OCI-LY7 (cell line): ENCODE measurements at regions not wholly inside any gene's neighbourhood (a gene's known extent, or its start where the extent isn't known, plus 50 kb on each side); places are given as distances from the start of the nearest gene placed in this dataset.

Experiments used
- BruUV-seq: library from RNA; stranded (reverse); fragments of 400-500 nt; replicated peaks from 2 replicates; lab custom pipeline; 2021; lab: Mats Ljungman, UMichigan
- CTCF ChIA-PET: fragments of 300-600 bp; sonication (Branson Sonifier 250); formaldehyde crosslinking; loops from one replicate; lab custom pipeline; 2022; ENCODE audit warnings: antibody characterized with exemption; ENCODE audit not compliant: unreplicated experiment; lab: Charles Lee
- POLR2A ChIA-PET: fragments of 300-600 bp; sonication (Branson Sonifier 250); formaldehyde crosslinking; loops from one replicate; lab custom pipeline; 2022; ENCODE audit warnings: antibody characterized with exemption; lab: Charles Lee
- DNase-seq: peaks from one replicate; pipeline ENCODE4 v3.0.0-alpha.2; 2015; ENCODE audit warnings: low spot score
- H2AFZ ChIP-seq: fragments of 200-600 bp; sonication (generic), shearing (Covaris generic); 2 replicates; pipeline ENCODE4 v1.6.1; 2014; ENCODE audit warnings: mild to moderate bottlenecking, antibody characterized with exemption, low read length, moderate library complexity
- H3K27ac ChIP-seq: fragments of 200-600 bp; sonication (generic); 2 replicates; pipeline ENCODE4 v1.5.1; 2014; ENCODE audit warnings: mixed run types, low read depth, mild to moderate bottlenecking, moderate library complexity, low read length, inconsistent platforms; ENCODE audit not compliant: poor library complexity, severe bottlenecking
- H3K36me3 ChIP-seq: fragments of 200-600 bp; sonication (generic); 2 replicates; pipeline ENCODE4 v1.6.1; 2014; ENCODE audit warnings: mild to moderate bottlenecking, antibody characterized with exemption, low read length, moderate library complexity, mixed read lengths; ENCODE audit not compliant: insufficient read depth
- H3K4me1 ChIP-seq: fragments of 200-600 bp; sonication (generic); 2 replicates; pipeline ENCODE4 v1.5.1; 2014; ENCODE audit warnings: mild to moderate bottlenecking, low read length; ENCODE audit not compliant: insufficient read depth, poor library complexity, severe bottlenecking
- H3K4me2 ChIP-seq: fragments of 200-600 bp; sonication (generic); 2 replicates; pipeline ENCODE4 v1.6.1; 2014; ENCODE audit warnings: mild to moderate bottlenecking, low read length
- H3K4me3 ChIP-seq: fragments of 200-600 bp; sonication (generic); 2 replicates; pipeline ENCODE4 v1.5.1; 2014; ENCODE audit warnings: mild to moderate bottlenecking, low read depth, low read length; ENCODE audit not compliant: poor library complexity, severe bottlenecking
- H3K79me2 ChIP-seq: fragments of 200-600 bp; sonication (generic); 2 replicates; pipeline ENCODE4 v1.6.1; 2016; ENCODE audit warnings: low read depth, mild to moderate bottlenecking, low read length, moderate library complexity, mixed read lengths; ENCODE audit not compliant: insufficient read depth
- H3K9me2 ChIP-seq: fragments of 200-600 bp; sonication (generic); 2 replicates; pipeline ENCODE4 v1.6.1; 2016; ENCODE audit warnings: mild to moderate bottlenecking, low read length, mixed read lengths; ENCODE audit not compliant: insufficient read depth
- H3K9me3 ChIP-seq: fragments of 200-600 bp; sonication (generic); 2 replicates; pipeline ENCODE4 v1.6.1; 2014; ENCODE audit warnings: mild to moderate bottlenecking, mixed run types, low read length, mixed read lengths
- H4K20me1 ChIP-seq: fragments of 200-600 bp; sonication (generic); 2 replicates; pipeline ENCODE4 v1.6.1; 2014; ENCODE audit warnings: mild to moderate bottlenecking, antibody characterized with exemption, low read length, moderate library complexity, mixed read lengths; ENCODE audit not compliant: insufficient read depth
- CTCF ChIP-seq: fragments of 200-600 bp; sonication (generic); conservative IDR thresholded peaks from 2 replicates; pipeline ENCODE4 v1.5.1; 2014; ENCODE audit warnings: mild to moderate bottlenecking, antibody characterized with exemption, low read length, moderate library complexity, mixed read lengths
- EZH2phosphoT487 ChIP-seq: fragments of 200-600 bp; sonication (generic); IDR thresholded peaks from 2 replicates; pipeline ENCODE4 v1.6.1; 2018; ENCODE audit warnings: low read depth, borderline replicate concordance, mild to moderate bottlenecking, mixed run types, antibody characterized with exemption, low read length, moderate library complexity, mixed read lengths
- intact Hi-C: fragments of 100-400 bp; cut with micrococcal nuclease; formaldehyde crosslinking; loops from one replicate; pipeline ENCODE4 v1.10.0; 2022; ENCODE audit not compliant: unreplicated experiment

GRCh38 chr12:34400411-34400881, 378.1 kb downstream of the ALG10 start:
- Histone ChIP-seq H3K36me3 (no peaks in the 10 kb centered on the region), H3K4me3 (no peak overlapping the region), H3K9me2 (no peaks in the 10 kb centered on the region), H4K20me1 (no peaks in the 10 kb centered on the region), H3K79me2 (no peaks in the 10 kb centered on the region), H3K4me1 (no peaks in the 10 kb centered on the region), H3K27ac (no peak overlapping the region), H3K4me2 (no peak overlapping the region), H2AFZ (no peak overlapping the region), H3K9me3 (no peaks in the 10 kb centered on the region)
- ChIA-PET CTCF (no interaction called here), POLR2A (no interaction called here)
- no TSS peak for BruUV-seq
- no peak for TF ChIP-seq EZH2phosphoT487
- DNase-seq, result no peak
- intact Hi-C loops, result no loop called here

DNA sequence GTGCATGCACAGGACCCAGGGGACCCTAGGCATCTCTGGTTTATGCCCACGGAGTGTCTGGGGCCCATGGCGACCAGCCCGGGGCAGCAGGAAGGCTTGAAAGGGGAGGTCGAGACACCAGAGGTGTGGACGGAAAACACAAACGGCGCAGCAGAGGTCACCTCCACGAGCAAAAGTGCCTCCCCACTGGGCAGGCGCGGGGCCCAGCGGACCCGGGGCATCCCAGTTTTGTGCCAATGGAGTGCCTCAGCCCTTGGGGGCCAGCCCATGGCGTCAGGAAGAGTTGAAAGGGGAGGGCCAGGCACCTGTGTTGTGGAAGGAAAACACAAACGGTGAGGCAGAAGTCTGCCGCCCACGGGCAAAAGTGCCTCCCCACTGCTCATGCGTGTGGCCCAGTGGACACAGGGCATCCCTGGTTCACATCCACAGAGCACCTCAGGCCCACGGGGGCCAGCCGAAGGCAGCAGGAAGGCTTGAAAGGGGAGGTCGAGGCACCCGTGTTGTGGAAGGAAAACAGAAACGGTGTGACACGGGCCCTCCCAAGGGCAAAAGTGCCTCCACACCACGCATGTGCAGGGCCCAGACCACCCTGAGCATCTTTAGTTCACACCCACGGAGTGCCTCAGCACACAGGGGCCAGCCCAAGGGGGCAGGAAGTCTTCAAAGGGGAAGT, 378.8 kb downstream of the ALG10 start:
- DNase-seq, result no peak
- no peaks in the 10 kb centered on the region for H4K20me1 ChIP-seq
- BruUV-seq, result no TSS peak
- ChIA-PET POLR2A (no interaction called here), CTCF (no interaction called here)
- H3K79me2 ChIP-seq, result no peaks in the 10 kb centered on the region
- no peaks in the 10 kb centered on the region for H3K9me3 ChIP-seq
- H2AFZ ChIP-seq, result no peak overlapping the region
- no peak for TF ChIP-seq CTCF
- no peak for TF ChIP-seq EZH2phosphoT487
- no peaks in the 10 kb centered on the region for H3K36me3 ChIP-seq
- H3K4me1 ChIP-seq, result no peaks in the 10 kb centered on the region
- no peaks in the 10 kb centered on the region for H3K9me2 ChIP-seq
- no peak overlapping the region for H3K4me3 ChIP-seq
- intact Hi-C loops, result no loop called here
- no peak overlapping the region for H3K4me2 ChIP-seq
- H3K27ac ChIP-seq, result no peak overlapping the region

DNA sequence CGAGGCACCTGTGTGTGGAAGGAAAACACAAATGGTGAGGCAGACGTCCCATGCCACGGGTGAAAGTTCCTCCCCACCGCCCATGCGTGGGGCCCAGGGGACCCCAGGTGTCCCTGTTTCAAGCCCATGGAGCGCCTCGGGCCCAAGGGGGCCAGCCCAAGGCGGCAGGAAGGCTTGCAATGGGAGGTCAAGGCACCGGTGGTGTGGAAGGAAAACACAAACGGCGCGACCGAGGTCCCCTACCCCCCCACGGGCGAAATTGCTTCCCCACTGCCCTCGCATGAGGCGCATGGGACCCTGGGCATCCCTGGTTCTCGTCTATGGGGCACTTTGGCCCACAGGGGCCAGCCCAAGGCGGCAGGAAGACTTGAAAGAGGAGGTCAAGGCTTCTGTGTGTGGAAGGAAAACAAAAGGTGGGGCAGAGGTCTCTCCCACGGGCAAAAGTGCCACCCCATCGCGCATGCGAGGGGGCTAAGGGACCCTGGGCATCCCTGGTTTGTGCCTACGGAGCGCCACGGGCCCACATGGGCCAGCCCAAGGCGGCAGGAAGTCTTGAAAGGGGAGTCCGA, 379.4 kb downstream of the ALG10 start:
- Histone ChIP-seq H3K36me3 (no peaks in the 10 kb centered on the region), H3K27ac (no peak overlapping the region), H4K20me1 (no peaks in the 10 kb centered on the region), H3K79me2 (no peaks in the 10 kb centered on the region), H3K4me2 (no peak overlapping the region), H2AFZ (no peak overlapping the region), H3K4me1 (no peaks in the 10 kb centered on the region), H3K9me2 (no peaks in the 10 kb centered on the region), H3K9me3 (no peaks in the 10 kb centered on the region), H3K4me3 (no peak overlapping the region)
- CTCF ChIA-PET, result no interaction called here
- POLR2A ChIA-PET, result no interaction called here
- no peak for DNase-seq
- intact Hi-C loops, result no loop called here
- BruUV-seq, result no TSS peak
- no peak for TF ChIP-seq CTCF
- no peak for TF ChIP-seq EZH2phosphoT487
